HepG2 (cell line): ENCODE measurements at regions not wholly inside any gene's neighbourhood (a gene's known extent, or its start where the extent isn't known, plus 50 kb on each side); places are given as distances from the start of the nearest gene placed in this dataset.

Experiments used
- ATAC-seq: fragments of 200-7000 bp; cut with Tn5 transposase; 3 replicates; pipeline ENCODE4 v1.9.1; 2020; ENCODE audit warnings: mild to moderate bottlenecking, moderate library complexity
- BruUV-seq: library from RNA; stranded (reverse); fragments of 400-500 nt; replicated peaks from 2 replicates; lab custom pipeline; 2021; lab: Mats Ljungman, UMichigan
- CTCF ChIA-PET: fragments of 300-600 bp; formaldehyde crosslinking; extraction: SDS; loops from one replicate; lab custom pipeline; 2021; ENCODE audit warnings: low total read pairs, inconsistent platforms, low intra/inter-chr PET ratio; lab: Yijun Ruan, JAX
- POLR2A ChIA-PET: fragments of 350-600 bp; sonication (Branson Sonifier 250); formaldehyde crosslinking; loops from one replicate; lab custom pipeline; 2020; ENCODE audit warnings: antibody characterized with exemption, inconsistent platforms; lab: Yijun Ruan, JAX
- DNase-seq: peaks from one replicate; pipeline ENCODE4 v3.0.0-alpha.2; 2015; ENCODE audit warnings: low spot score
- FAIRE-seq: peaks from 3 replicates; lab custom pipeline; 2011; peaks lifted over from hg19 to GRCh38; lab: Jason Lieb, UNC
- H2AFZ ChIP-seq: one replicate; pipeline ENCODE4 v1.6.1; 2011; ENCODE audit warnings: low read length, inconsistent platforms
- H3K27ac ChIP-seq: fragments of 300-600 bp; 3 replicates; pipeline ENCODE4 v1.8.0; 2011; ENCODE audit warnings: mixed run types, mild to moderate bottlenecking, mixed read lengths, low read length, inconsistent platforms; ENCODE audit not compliant: insufficient read depth; ENCODE audit errors: extremely low read length
- H3K27me3 ChIP-seq, 2 experiments: fragments of 200-600 bp in 1 of 2; 2 replicates in 1 of 2; 3 replicates in 1 of 2; pipeline versions ENCODE4 v1.6.0 to v1.8.0; 2011; ENCODE audit warnings: low read length in 2 of 2, mild to moderate bottlenecking in 2 of 2, moderate library complexity in 2 of 2, inconsistent platforms in 1 of 2; ENCODE audit not compliant: insufficient read depth in 2 of 2, control insufficient read depth in 1 of 2
- H3K36me3 ChIP-seq, 2 experiments: fragments of 200-600 bp in 1 of 2; replicated peaks in 1 of 2; 2 replicates in 1 of 2; 3 replicates in 1 of 2; pipeline versions ENCODE4 v1.5.1 to v1.8.0; 2011; ENCODE audit warnings: low read length in 2 of 2, inconsistent platforms in 1 of 2; ENCODE audit not compliant: insufficient read depth in 2 of 2, control insufficient read depth in 1 of 2
- H3K4me1 ChIP-seq: 2 replicates; pipeline ENCODE4 v1.5.1; 2012; ENCODE audit warnings: low read length, inconsistent platforms; ENCODE audit not compliant: insufficient read depth
- H3K4me2 ChIP-seq: 2 replicates; pipeline ENCODE4 v1.6.0; 2011; ENCODE audit warnings: low read depth, low read length, inconsistent platforms
- H3K4me3 ChIP-seq, 3 experiments: fragments of 200-600 bp in 1 of 3; sonication (generic), shearing (Covaris generic) in 1 of 3; replicated peaks in 1 of 3; 2 replicates each; pipeline ENCODE4 v1.5.1; 2011 to 2016; ENCODE audit warnings: low read length in 3 of 3, inconsistent platforms in 2 of 3, low read depth in 2 of 3, mild to moderate bottlenecking in 2 of 3, control low read depth in 1 of 3, mixed read lengths in 1 of 3; ENCODE audit not compliant: insufficient read depth in 1 of 3
- H3K79me2 ChIP-seq: one replicate; pipeline ENCODE4 v1.6.1; 2011; ENCODE audit warnings: low read length, inconsistent platforms; ENCODE audit not compliant: insufficient read depth
- H3K9ac ChIP-seq: 2 replicates; pipeline ENCODE4 v1.6.0; 2011; ENCODE audit warnings: mild to moderate bottlenecking, low read depth, low read length, inconsistent platforms; ENCODE audit not compliant: insufficient read depth
- H3K9me3 ChIP-seq: 2 replicates; pipeline ENCODE4 v1.5.1; 2012; ENCODE audit warnings: mild to moderate bottlenecking, low read length
- H4K20me1 ChIP-seq: 2 replicates; pipeline ENCODE4 v1.6.0; 2011; ENCODE audit warnings: inconsistent platforms, mild to moderate bottlenecking, low read length, moderate library complexity; ENCODE audit not compliant: insufficient read depth
- GATAD2A ChIP-seq: IDR thresholded peaks from 2 replicates; pipeline ENCODE4 v1.6.1; 2016
- IRX3 ChIP-seq: sonication (generic); formaldehyde crosslinking; IDR thresholded peaks from 2 replicates; pipeline ENCODE4 v1.8.1; 2023; ENCODE audit warnings: mild to moderate bottlenecking, low read depth, missing genetic modification reagents, borderline replicate concordance
- KAT2B ChIP-seq: fragments of 150-350 bp; IDR thresholded peaks from 2 replicates; pipeline ENCODE4 v1.6.1; 2014; ENCODE audit warnings: low read depth, low read length, borderline replicate concordance
- MBNL3 ChIP-seq: fragments of 250-450 bp; sonication (Bioruptor Pico); conservative IDR thresholded peaks from 2 replicates; pipeline ENCODE4 v1.8.0; 2022; ENCODE audit warnings: mild to moderate bottlenecking, inconsistent platforms
- MXD1 ChIP-seq: sonication (generic); formaldehyde crosslinking; IDR thresholded peaks from 2 replicates; pipeline ENCODE4 v1.4.0; 2020; ENCODE audit warnings: mild to moderate bottlenecking, missing genetic modification reagents
- PCBP2 ChIP-seq: fragments of 200-400 bp; formaldehyde crosslinking; optimal IDR thresholded peaks from 2 replicates; pipeline ENCODE3; 2018; ENCODE audit warnings: low read length, low read depth; ENCODE audit not compliant: poor library complexity, severe bottlenecking
- SRSF9 ChIP-seq: fragments of 200-400 bp; formaldehyde crosslinking; IDR thresholded peaks from 2 replicates; pipeline ENCODE4 v1.6.1; 2018; ENCODE audit warnings: borderline replicate concordance, mild to moderate bottlenecking, low read depth, low read length; ENCODE audit not compliant: insufficient read depth, poor library complexity, severe bottlenecking
- ZMYM2 ChIP-seq: sonication (generic); formaldehyde crosslinking; IDR thresholded peaks from 2 replicates; pipeline ENCODE4 v1.8.0; 2022; ENCODE audit warnings: mild to moderate bottlenecking, missing genetic modification reagents
- ZNF296 ChIP-seq: sonication (generic); formaldehyde crosslinking; conservative IDR thresholded peaks from 2 replicates; pipeline ENCODE4 v1.5.0; 2020; ENCODE audit warnings: mild to moderate bottlenecking, missing genetic modification reagents
- ZNF484 ChIP-seq: sonication (generic); formaldehyde crosslinking; IDR thresholded peaks from 2 replicates; pipeline ENCODE4 v1.5.1; 2020; ENCODE audit warnings: mild to moderate bottlenecking, low read depth, missing genetic modification reagents, borderline replicate concordance
- ZNF556 ChIP-seq: sonication (generic); formaldehyde crosslinking; IDR thresholded peaks from 2 replicates; pipeline ENCODE4 v1.4.0; 2020; ENCODE audit warnings: mild to moderate bottlenecking, missing genetic modification reagents, borderline replicate concordance
- ZNF740 ChIP-seq: sonication (generic); formaldehyde crosslinking; IDR thresholded peaks from 2 replicates; pipeline ENCODE4 v1.4.0; 2020; ENCODE audit warnings: missing genetic modification reagents
- ZNF780A ChIP-seq: sonication (generic); formaldehyde crosslinking; IDR thresholded peaks from 2 replicates; pipeline ENCODE4 v1.8.0; 2022; ENCODE audit warnings: mild to moderate bottlenecking, missing genetic modification reagents, moderate library complexity
- ZSCAN12 ChIP-seq: sonication (generic); formaldehyde crosslinking; IDR thresholded peaks from 2 replicates; pipeline ENCODE4 v1.9.0; 2021; ENCODE audit warnings: mild to moderate bottlenecking, missing genetic modification reagents
- ZSCAN20 ChIP-seq: sonication (generic); formaldehyde crosslinking; IDR thresholded peaks from 2 replicates; pipeline ENCODE4 v1.4.0; 2020; ENCODE audit warnings: missing genetic modification reagents, mild to moderate bottlenecking, borderline replicate concordance
- WGBS: methylation state at CpG from one replicate; pipeline ENCODE4 v1.1.6; 2017; ENCODE audit warnings: low lambda C conversion rate; 5-methylcytosine and 5-hydroxymethylcytosine counted together
- in situ Hi-C: cut with HindIII; loops from 2 replicates; pipeline ENCODE4 v1.10.0; 2017; ENCODE audit warnings: low pct_unique_long_range_greater_than_20kb; ENCODE audit not compliant: extremely low pct_ligation_motif_present
- intact Hi-C: fragments of 100-400 bp; cut with micrococcal nuclease; formaldehyde crosslinking; loops from one replicate; pipeline ENCODE4 v1.10.0; 2022; ENCODE audit not compliant: unreplicated experiment
- TF ChIP-seq, protein P1 (sequence below): sonication (generic); formaldehyde crosslinking; IDR thresholded peaks from 2 replicates; pipeline ENCODE4 v1.8.0; 2022; ENCODE audit warnings: mild to moderate bottlenecking, missing genetic modification reagents, moderate library complexity
- TF ChIP-seq, protein P2 (sequence below): sonication (generic); formaldehyde crosslinking; IDR thresholded peaks from 2 replicates; pipeline ENCODE4 v1.5.0; 2020; ENCODE audit warnings: mild to moderate bottlenecking, missing genetic modification reagents
- TF ChIP-seq, protein P3 (sequence below): sonication (generic); formaldehyde crosslinking; IDR thresholded peaks from 2 replicates; pipeline ENCODE4 v1.4.0; 2020; ENCODE audit warnings: missing genetic modification reagents

DNA sequence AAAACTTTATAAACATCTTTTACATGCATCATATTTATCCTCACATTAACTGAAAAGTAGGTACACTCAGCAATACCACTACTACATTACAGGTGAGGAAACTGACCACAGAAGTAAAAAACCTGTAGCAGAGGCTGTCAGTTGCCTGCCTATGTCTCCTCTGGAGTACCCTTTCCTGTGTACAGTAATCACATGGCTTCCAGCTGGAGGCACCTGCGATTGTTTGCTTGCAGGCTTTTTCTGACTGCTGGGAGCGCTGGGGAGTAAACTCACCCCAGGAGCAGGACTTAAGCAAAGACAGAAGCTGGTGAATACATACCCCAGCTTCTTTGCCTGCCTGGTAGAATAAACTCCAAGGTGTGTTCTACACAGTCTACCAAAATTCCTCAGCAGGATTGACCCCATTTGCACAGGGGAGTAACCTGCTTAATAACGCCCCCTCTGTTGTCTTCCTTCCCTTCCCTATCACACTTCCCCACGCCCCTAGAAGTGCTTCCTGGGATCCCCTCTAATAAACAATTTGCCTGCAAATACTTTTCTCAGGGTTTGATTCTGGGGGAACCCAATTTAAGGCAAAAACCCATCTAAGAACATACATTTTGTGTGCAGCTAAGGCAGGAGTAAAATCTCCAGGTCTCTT, 138.9 kb downstream of the PTH2R start:
- no TSS peak for BruUV-seq
- POLR2A ChIA-PET: no interaction called here

More for the DNA sequence above, 138.9 kb downstream of the PTH2R start:
- CTCF ChIA-PET: no interaction called here
- ATAC-seq (peak; percentile 33; the same call in 2 of the 3 replicates), DNase-seq (no peak), FAIRE-seq (no peak)
- no peak overlapping the region for H3K9ac ChIP-seq
- 0% methylated on average over 4 of the region's 4 CpGs for WGBS
- intact Hi-C loops (no loop called here), in situ Hi-C loops (no loop called here)
- H3K4me3 ChIP-seq: no peak overlapping the region
- no peaks in the 10 kb centered on the region for H3K4me1 ChIP-seq
- H3K27me3 ChIP-seq: no peaks in the 10 kb centered on the region
- no peaks in the 10 kb centered on the region for H3K9me3 ChIP-seq
- no peak overlapping the region for H3K4me2 ChIP-seq
- no peaks in the 10 kb centered on the region for H3K79me2 ChIP-seq
- H4K20me1 ChIP-seq: no peaks in the 10 kb centered on the region
- no peak for TF ChIP-seq MBNL3 (CRISPR knock-in tag)
- TF ChIP-seq, protein P1, sequence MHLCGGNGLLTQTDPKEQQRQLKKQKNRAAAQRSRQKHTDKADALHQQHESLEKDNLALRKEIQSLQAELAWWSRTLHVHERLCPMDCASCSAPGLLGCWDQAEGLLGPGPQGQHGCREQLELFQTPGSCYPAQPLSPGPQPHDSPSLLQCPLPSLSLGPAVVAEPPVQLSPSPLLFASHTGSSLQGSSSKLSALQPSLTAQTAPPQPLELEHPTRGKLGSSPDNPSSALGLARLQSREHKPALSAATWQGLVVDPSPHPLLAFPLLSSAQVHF (CRISPR knock-in tag): no peak
- no peak for TF ChIP-seq ZNF780A (CRISPR knock-in tag)
- no peak for TF ChIP-seq KAT2B
- TF ChIP-seq IRX3 (CRISPR knock-in tag): no peak
- no peak for TF ChIP-seq ZNF484 (CRISPR knock-in tag)
- TF ChIP-seq, protein P2, sequence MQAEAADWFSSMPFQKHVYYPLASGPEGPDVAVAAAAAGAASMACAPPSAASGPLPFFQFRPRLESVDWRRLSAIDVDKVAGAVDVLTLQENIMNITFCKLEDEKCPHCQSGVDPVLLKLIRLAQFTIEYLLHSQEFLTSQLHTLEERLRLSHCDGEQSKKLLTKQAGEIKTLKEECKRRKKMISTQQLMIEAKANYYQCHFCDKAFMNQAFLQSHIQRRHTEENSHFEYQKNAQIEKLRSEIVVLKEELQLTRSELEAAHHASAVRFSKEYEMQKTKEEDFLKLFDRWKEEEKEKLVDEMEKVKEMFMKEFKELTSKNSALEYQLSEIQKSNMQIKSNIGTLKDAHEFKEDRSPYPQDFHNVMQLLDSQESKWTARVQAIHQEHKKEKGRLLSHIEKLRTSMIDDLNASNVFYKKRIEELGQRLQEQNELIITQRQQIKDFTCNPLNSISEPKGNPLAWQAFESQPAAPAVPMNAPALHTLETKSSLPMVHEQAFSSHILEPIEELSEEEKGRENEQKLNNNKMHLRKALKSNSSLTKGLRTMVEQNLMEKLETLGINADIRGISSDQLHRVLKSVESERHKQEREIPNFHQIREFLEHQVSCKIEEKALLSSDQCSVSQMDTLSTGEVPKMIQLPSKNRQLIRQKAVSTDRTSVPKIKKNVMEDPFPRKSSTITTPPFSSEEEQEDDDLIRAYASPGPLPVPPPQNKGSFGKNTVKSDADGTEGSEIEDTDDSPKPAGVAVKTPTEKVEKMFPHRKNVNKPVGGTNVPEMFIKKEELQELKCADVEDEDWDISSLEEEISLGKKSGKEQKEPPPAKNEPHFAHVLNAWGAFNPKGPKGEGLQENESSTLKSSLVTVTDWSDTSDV (CRISPR knock-in tag): no peak
- TF ChIP-seq, protein P3, sequence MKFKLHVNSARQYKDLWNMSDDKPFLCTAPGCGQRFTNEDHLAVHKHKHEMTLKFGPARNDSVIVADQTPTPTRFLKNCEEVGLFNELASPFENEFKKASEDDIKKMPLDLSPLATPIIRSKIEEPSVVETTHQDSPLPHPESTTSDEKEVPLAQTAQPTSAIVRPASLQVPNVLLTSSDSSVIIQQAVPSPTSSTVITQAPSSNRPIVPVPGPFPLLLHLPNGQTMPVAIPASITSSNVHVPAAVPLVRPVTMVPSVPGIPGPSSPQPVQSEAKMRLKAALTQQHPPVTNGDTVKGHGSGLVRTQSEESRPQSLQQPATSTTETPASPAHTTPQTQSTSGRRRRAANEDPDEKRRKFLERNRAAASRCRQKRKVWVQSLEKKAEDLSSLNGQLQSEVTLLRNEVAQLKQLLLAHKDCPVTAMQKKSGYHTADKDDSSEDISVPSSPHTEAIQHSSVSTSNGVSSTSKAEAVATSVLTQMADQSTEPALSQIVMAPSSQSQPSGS: no peak
- TF ChIP-seq ZMYM2: no peak
- TF ChIP-seq ZSCAN12 (CRISPR knock-in tag): no peak
- TF ChIP-seq PCBP2: no peak
- TF ChIP-seq GATAD2A: no peak
- no peak for TF ChIP-seq ZSCAN20 (CRISPR knock-in tag)
- no peak for TF ChIP-seq ZNF296 (CRISPR knock-in tag)
- TF ChIP-seq MXD1: no peak
- no peak for TF ChIP-seq SRSF9
- no peak for TF ChIP-seq ZNF556 (CRISPR knock-in tag)
- no peak for TF ChIP-seq ZNF740 (CRISPR knock-in tag)
- no peaks in the 10 kb centered on the region for H3K36me3 ChIP-seq
- H3K27ac ChIP-seq: no peak overlapping the region
- no peak overlapping the region for H2AFZ ChIP-seq
